NCI-H1930 (cell line): ENCODE measurements at regions not wholly inside any gene's neighbourhood (a gene's known extent, or its start where the extent isn't known, plus 50 kb on each side); places are given as distances from the start of the nearest gene placed in this dataset.
"Not testable (repeated sequence)": the region's sequence is repeated elsewhere in the genome, so short reads cannot be mapped to it uniquely, and the experiment has no call there.

Experiments
- DNase-seq, 2 experiments: peaks; one replicate each; lab custom pipeline; 2025; lab: John Stamatoyannopoulos, UW

- DNase-seq: no peak
These were observed 276.0 kb downstream of the ADGRD1 start for GRCh38 chr12:131229426-131230339.

- no peak for DNase-seq
These were observed 276.8 kb downstream of the ADGRD1 start for GRCh38 chr12:131230340-131231031.

GRCh38 chr12:131231032-131231980, 277.6 kb downstream of the ADGRD1 start:
- no peak for DNase-seq

DNA sequence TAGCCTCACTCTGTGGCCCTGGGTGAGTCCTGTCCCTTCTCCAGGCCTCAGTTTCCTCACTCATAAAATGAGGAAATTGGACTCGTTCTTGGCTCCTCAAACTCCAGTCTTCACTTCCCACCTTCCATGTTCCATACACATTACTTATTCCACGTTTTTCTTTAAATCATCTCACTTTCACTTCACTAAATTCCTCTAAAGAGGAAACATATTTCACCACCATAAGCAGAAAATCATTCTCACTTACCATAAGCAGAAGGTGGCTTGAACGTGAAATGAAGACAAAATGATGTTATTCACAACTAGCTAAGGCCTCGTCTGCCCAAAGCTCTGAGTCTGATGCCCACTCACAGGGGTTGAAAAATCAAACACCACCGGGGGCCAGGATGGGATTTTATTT, 278.3 kb downstream of the ADGRD1 start:
- DNase-seq: no peak

DNA sequence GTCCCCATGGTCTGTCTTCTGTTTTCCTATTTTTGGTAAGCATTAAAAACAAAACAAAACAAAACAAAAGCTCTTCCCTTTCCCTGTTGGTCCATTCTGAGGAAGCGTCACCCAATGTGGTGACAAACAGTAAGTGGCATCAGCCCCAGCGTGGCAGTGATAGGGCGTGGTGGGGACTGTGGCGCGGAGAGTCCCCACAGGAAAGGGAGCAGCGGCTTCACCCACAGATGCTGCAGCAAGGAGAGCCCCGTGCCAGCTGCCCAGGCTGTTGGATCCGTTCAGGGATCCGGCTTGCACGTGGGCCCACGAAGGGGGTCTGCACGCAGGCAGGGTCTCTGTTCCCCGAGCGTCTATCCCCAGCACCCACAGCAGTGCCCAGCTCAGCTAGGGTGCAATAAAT, 279.2 kb downstream of the ADGRD1 start:
- not testable (repeated sequence) for DNase-seq

- DNase-seq: not testable (repeated sequence)
These were observed 280.4 kb downstream of the ADGRD1 start for GRCh38 chr12:131233850-131234789.

DNA sequence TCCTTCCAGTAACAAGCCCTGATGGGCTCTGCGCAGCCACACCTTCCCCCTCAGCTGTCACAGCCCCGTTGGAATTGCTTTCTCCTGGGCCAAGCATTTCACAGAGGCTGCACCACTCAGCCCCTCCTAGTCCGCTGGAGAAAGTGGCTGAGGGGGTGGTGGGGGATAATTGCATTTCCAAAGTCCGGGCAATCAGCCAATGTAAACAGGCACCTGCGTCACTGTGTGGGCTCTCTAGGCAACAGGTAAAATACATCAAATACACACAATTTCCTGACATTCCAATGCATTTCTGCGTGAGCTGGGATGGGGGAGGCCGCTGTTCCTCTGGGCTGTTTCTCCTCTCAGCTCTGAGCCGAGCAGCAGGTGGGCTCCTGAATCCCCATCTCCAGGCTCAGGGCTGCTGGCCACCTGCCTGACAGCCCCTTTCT, 281.1 kb downstream of the ADGRD1 start:
- not testable (repeated sequence) for DNase-seq

GRCh38 chr12:131235871-131236271, 282.2 kb downstream of the ADGRD1 start:
- DNase-seq: no peak

DNA sequence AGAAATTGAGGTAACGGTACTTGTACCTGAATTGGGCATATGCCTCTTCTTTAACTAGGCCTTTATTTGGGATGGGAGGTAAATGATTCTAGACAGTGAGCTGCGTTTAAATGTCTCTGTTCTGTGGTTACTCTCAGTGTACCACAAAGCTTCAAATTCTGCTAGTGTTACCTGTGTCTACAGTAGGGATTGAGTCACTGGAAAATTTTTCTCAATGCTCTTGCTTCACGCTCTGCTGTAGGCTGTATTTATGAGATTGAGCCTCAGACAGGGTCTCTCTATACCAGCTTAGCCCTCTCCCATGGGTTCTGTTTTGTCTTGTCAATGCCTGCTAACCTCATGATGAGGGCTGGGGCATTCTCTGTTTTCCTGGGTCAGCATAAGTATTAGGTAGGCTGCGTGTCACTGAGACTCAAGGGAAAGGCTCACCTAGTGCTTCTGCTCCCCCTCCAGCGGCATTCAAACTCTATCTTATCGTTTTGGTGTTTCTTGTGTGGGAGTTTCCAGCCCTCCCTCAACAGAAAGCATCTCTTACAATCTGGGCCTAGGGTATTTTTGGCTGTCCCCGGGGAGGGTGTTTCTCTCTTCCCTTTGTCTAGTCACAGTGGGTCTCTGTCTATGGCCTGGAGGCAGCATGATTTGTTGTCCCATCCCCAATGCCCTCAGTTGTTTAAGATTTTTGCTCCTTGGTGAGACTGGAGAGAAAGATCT, 285.8 kb downstream of the ADGRD1 start:
- no peak for DNase-seq

DNA sequence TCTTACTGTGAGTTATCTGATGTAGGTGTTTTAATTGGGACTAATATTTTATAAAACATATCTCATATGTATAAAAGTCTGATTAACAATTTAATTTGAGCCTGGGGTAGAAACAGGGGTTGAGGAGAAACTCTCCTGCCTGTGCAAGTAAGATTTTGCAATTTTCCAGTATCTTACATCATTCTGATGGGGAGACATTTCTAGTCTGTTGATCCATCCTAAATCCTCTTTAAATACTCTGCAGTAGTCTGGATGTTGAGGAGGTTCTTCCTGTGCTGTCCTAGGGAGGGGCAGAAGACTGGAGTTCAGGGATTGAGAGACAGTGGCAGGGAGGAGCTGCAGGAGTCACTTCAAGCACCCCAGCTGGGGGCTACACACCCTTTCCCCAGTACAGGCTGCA, 287.8 kb downstream of the ADGRD1 start:
- DNase-seq: no peak

- DNase-seq: peak in 1 of 2 experiments; percentile 25
These were observed 289.2 kb downstream of the ADGRD1 start for GRCh38 chr12:131242741-131243496.

DNA sequence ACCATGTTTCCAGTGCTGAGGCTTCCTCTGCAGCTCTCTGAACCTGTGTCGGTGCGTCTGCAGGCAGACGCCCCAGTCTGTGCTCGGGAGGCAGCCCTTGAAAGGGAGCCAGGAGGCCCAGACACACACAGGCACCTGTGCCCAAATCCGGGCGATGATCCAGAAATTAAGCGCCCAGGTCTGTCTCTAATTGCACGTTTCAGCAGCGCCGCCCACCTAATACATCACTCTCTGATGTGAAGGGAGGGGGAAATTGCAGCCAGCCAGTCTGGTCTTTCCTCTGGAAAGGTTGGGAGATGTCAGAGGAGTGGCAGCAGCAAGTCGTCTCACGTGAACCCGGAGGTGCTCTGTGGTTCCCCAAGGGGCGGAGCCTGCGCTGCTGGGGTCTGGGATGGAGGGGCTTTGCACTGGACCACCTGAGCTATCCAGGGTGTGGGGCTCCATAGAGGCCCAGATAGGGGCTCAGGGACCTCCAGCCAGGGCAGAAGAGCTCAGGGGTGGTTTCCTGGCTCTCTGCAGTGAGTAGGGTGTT, 290.5 kb downstream of the ADGRD1 start:
- DNase-seq: not testable (repeated sequence)

- not testable (repeated sequence) for DNase-seq
These were observed 291.5 kb downstream of the ADGRD1 start for GRCh38 chr12:131245161-131245560.

DNA sequence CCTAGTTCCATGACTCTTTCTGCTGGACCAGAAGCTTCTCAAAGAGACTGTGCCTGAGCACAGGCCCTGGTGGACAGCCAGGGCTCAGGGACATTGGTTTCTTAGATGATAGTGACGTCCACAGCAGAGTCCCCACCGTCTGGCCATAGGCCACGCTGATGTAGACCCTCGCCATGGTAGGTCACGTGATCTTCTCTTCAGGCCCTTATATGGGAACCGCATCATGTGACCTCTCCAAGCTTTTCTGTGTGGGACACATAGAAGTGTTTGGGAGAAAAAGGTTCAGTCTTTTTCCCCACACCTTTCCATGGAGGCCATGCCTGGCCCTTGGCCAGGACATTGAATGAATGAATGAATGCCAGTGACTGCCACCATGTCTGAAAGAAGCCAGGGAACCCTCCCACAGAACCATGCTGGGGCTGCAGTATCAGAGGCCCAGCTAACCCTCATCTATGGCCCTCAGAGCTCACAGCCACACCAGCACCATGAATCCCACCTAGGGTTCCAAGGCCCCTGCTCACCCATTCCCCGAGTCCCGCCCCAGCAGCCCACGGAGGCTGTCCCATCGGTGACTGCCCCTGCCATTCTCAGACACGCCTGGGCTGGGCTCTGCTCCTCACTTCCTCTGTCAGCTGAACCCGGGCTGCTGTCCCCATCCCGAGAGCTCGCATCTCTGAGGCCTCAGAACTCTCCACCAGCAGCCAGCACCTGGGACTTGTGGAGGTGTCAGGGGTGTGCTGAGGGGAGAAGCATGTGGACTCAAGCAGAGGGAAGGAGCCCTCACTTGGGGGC, 292.1 kb downstream of the ADGRD1 start:
- DNase-seq: no peak

DNA sequence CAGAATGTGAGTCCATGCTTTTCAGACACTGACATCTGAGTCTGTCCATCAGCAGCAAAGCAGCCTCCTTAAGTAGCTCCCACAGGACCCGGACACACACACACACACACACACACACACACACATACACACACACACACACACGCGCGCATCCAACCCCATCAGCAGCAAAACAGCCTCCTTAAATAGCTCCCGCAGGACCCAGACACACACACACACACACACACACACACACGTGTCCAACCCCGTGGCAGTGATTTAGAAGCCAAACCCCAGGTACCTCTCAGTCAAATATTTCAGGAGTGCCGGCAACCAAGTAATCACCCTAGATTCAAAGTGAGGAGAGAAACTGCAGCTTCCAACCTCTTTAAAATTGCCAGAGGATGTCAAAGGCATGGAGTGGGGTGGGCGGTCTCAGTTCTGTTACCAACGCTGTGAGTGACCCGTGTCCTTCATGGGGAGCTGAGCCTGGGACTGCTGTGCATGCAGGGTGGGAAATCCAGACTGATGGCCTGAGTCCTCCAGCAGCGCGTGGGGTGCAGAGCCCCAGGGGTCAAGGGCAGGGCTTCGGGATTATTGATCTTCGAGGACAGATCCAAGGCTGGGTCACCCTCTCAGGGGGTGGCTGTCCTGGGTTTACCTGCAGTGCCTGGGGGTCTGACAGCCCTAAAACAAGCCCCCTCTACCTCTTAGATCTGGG, 293.5 kb downstream of the ADGRD1 start:
- DNase-seq: not testable (repeated sequence)

DNA sequence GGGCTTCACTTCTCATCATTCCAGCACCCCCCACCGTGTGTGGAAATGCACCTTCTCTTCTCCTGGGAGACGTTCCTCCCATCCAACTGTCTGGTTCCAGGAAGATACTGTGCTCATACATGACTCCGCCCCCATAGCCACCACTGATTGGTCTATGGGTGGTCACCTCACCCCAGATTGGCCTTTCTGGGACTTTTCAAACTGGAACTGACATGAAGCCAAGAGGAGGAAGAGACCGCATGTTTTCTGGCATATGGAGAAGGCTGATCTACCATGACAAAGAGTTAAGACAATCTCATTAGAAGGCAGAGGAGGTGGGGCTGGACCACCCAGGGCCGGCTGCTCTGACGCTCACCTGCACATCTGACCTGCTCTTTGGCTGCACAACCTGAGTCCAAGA, 294.2 kb downstream of the ADGRD1 start:
- DNase-seq: not testable (repeated sequence)

DNA sequence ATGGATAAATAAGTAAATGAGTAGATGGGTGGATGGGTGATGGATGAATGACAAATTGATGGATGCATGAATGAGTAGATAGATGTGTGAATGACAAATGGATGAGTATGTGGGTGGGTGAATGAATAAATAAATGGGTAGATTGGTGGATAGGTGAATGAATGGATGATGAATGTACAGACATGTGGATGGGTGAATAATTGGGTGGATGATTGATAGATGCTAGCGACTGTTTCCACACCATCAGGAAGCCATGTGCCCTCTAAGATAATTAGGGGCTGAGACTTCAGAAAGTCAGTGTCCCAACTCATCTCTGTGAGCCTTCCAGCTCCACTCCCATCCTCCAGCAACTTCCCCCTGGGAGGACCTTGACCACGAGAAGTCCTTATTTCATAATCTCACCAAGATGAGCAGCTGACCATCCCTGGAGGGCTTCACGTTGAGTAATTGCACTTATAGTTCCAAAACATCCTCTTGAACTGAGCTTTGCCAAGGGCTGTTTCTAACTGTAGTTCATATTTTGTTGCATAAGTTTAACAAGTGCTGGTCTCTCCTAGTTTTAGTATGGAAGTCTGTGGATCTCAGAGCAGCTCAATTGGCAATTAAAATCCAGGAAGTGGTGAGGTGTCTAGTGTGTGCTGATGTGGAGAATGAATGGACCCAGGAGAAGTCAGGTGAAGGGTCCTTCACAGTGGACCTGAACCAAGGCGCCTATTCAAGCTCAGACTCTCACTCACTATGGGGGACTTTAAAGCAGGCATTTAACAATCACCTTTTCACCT, 295.7 kb downstream of the ADGRD1 start:
- no peak for DNase-seq
